SKM-1 treated with dmso at 0.1 percent for 144 hours (cell line): ENCODE measurements at regions not wholly inside any gene's neighbourhood (a gene's known extent, or its start where the extent isn't known, plus 50 kb on each side); places are given as distances from the start of the nearest gene placed in this dataset.

Experiments used
- DNase-seq: peaks from one replicate; lab custom pipeline; 2025; ENCODE audit not compliant: unreplicated experiment; lab: John Stamatoyannopoulos, UW

DNA sequence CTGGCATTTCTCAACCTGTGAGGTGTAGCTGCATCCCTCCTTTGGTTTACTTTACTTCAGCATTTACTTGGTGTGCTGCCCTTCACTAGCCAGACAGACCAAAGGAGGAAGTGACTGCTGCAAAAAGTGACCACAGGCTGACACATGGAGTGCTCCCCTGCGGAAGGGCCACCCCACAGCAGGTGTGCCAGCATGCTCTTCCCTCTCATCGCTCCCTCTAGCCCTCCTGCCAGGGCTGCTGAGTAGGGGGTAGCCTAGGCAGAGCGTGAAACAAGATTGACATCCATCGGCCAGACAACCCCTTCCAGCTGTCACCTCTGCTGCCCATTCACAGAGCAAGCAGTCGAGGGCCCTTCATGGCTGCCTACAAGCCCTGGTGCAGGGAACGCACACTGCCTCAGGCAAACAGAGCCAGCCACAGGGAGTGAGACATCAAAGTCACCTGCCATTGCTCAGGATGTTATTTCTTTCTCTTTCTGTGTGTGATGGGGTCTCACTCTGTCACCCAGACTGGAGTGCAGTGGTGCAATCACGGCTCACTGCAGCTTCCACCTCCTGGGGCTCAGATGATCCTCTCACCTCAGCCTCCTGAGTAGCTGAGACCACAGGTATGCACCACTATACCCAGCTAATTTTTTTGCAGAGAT lies 102.0 kb upstream of the RPS6KA2 start:
- peak; percentile 66 for DNase-seq

- DNase-seq, result no peak
Observed at GRCh38 chr6:166726201-166726600, 99.2 kb upstream of the RPS6KA2 start.

- DNase-seq, result no peak
Observed at GRCh38 chr6:166725571-166725970, 98.5 kb upstream of the RPS6KA2 start.

DNA sequence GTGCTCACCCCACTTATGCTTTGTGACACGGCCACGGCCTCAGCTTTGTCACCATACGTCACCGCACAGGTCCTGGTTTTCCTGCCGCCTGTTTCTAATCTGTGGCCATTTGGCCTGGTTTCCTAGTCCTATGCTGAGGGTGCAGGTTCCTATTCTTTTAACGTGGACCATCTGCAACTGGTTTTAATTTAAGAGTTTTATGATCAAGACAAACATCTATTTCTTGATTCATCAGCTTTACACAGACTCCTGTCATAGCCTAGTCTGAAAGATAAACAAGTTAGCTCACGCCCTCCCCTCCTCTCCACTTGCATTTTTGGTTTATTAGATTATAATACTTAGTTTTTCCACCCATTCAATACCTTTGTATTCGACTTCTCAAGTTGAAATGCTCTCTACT lies 97.5 kb upstream of the RPS6KA2 start:
- DNase-seq, result no peak

- no peak for DNase-seq
Observed at GRCh38 chr6:166722785-166723184, 95.7 kb upstream of the RPS6KA2 start.

DNA sequence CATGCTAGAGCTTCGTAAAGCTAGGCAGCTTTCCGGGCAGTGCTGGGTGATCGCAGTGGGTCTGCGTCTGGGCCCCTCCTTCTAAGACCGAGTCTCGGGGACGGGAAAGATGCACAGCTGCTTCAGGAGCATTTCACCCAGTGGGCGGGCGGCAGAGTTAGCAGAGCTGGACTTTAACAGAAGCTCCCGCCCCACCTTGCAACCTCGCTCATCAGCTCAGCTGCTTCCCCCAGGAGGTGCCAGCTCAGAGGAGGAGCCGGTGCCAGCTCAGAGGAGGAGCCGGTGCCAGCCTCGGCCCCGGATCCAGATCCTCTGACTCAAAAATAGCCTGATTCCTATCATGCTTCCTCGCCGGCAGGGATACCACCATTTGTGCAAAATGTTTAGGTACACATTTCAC lies 94.5 kb upstream of the RPS6KA2 start:
- no peak for DNase-seq

DNA sequence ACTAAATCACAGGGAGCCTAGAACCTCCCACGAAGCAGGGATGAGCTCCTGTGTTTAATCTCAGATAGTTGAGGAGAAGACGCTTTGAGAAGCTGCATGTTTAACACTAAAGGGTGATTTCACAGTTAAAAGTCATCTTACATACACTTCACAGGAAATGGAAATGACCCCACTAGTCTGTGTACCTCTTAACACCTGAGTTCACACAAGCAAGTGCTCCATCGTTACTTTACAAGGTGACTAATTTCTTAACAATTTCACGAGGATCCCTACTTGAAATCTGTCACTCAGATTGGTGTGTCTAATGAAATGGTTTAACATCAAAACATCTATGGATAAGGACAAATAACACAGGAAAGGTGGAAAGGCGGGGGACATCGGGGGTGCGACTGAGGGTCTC lies 93.8 kb upstream of the RPS6KA2 start:
- no peak for DNase-seq

DNA sequence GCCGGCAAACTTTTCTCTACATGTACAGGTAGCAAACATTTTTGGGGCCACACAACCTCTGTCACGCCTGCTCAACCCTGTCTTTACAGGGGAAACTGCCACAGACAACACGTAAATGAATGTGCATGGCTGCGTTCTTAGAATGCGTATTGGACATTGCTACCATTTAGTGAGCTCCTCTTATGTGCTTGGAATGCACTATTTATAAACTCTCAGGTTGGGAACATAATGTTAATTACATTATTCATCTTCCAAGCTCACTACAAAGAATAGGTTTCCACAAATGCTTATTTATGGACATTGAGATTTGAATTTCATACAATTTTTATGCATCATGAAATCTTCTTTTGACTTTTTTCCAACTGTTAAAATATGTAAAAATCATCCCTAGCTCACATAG lies 92.0 kb upstream of the RPS6KA2 start:
- DNase-seq, result no peak

- DNase-seq, result no peak
Observed at GRCh38 chr6:166718516-166718915, 91.5 kb upstream of the RPS6KA2 start.

DNA sequence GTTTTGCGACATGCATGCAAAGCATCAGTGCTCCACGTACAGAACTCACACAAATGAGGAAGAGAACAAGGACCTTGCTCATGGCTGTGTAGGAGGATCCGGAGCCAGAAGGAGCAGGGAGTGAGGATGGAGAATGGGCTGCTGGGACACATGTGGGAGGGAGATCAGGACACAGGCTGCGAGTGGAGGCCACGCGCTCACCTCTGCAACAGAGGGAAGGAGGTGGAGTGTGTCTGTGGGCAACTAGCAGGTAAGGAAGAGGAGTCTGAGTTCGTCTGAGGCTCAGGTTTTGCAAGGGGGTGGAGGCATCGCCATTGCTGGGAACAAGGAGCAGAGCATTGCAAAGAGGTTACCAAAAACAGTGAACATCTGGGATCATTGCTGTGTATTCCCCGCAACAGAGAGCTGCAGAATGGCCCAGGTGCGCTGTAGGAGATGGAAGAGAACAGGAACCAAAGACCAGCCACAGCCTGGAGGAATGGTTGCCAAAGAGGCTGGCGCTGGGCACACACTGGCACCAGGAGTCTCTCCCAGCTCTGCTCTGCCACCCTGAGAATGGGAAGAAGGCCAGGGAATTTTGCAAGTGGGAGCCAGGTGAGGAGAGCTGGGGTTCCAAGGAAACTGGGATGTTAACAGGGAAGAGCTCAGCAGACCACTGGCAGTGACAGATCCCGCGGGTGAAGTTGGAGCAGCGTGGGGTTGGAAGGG lies 90.0 kb upstream of the RPS6KA2 start:
- DNase-seq, result no peak

DNA sequence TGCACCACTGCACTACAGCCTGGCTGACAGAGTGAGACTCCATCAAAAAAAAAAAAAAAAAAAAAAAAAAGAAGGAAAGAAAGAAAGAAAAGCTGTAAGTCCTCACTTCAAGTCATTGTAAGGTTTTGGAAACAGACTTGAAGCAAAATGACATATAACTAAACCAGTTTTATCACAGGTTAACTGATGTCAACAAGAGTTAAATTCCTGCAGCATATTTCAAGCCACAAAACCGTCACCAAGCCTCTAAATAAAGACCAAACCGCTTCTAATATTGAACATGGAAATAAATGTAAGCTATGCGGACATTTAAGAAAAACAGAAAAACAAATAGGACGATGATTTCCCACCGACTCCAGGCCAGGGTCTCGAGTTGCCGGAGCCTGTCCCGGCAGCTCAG lies 88.9 kb upstream of the RPS6KA2 start:
- DNase-seq, result no peak

DNA sequence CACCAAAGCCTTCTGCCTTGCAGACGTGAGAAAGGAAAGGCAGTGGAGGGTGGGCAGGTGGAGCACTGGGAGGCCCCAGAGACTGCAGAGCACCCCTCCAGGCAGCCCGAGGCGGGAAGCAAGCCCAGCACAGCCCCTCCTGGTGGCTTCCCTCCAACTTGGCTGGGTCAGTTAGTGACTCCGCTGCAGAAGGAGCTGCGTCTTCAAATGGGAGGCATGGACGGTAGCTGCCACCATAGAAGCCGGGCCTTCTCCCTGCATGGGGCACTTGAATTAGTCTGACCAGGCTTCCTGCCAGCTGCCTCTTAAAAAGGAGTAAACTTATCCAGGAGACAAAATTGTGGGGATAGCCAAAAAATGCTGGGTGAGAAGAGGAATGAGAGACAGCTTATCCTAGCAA lies 88.0 kb upstream of the RPS6KA2 start:
- no peak for DNase-seq

DNA sequence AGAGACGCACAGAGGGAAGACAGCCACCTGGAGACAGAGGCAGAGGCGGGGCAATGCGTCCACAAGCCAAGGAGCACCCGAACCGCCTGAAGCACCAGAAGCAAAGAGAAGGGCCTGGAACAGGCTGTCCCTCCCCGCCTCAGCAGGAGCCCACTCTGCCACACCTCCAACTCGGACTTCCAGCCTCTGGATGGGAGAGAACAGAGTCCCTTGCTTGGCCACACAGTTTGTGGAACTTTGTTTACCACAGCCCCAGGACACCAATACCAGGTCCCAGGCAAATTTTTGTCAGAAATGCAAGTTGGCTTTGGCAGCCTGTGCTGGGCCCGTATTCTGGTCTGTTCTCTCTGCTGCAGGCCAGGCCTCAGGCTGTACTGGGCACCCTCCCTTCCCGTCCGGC lies 87.5 kb upstream of the RPS6KA2 start:
- DNase-seq, result no peak

GRCh38 chr6:166714187-166714510 lies 87.1 kb upstream of the RPS6KA2 start:
- DNase-seq, result no peak

DNA sequence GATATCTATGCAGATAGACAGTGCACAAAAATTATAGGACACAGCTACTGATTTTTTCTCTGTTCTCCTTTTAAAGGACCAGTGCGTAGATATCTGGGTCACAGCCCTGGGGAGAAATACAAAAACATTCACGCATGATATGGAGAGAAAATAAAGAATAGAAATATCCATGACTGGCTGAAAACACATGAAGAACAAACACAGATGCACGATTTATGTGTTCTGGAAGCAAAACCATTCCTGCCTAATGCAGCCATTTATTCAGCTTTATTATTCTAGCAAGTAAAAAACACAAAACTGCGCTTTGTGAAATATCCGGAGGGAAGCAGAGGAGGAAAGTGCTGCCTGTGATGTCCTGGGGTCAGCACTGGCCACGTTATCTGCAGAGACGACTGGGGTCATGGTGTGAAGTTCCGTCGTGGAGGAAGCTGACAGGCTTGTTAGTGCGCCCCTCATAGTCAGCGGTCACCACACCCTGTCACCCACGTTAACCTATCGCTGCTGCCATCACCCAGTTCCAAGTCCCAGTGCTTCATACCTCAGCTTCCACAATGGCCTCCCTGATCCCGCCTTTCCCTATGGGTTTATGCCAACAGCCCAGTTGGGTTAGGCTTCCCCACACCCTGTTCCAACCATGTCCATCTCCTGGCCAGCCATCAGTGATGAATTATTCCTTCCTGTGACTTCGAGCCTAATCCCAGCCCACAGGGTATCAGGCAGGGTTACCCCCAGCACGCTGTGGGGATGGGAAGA lies 86.6 kb upstream of the RPS6KA2 start:
- no peak for DNase-seq

DNA sequence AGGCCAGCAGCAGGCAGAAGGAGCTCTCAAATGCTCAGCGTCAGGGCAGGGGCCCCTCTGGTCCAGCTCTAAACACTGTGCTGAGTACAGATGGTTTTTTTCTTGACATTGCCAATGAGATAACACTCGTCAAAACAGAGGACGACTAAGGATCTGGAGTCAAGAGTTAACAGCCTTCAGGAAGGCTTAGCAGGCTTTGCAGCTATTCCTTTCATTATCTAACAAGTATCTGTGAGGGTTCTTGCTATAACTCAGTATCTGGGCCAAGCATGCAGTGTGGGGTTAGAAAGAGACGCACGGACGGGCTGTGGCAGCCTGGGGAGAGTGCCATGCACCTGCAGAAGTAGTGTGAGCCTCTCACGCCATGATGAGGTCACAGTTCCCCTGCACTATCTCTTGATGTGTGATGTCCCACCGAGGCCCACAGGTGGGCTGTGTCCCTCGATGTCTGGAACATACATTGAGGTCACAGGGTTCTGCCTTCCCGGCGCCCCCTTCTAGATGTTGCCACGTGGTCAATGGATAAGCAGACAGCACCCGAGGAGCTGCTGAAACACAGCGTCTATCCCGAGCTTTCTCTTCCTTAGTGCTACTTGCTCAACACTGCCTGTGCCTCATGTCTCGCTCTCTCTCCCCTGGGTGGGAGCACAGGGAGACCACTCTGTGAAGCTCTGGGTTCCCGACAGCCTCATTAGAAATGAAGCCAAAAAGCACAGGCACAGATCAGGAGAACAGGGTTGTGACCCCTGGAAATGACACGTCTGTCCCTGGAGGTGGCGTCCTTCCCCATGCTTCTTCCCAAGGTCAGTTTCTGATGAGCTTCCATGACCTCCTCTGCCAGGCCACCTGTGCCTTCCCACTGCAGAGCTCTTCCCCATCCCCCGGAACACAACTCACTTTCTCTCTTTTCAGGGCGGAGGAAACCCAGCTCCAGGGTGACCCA lies 85.5 kb upstream of the RPS6KA2 start:
- DNase-seq, result no peak

DNA sequence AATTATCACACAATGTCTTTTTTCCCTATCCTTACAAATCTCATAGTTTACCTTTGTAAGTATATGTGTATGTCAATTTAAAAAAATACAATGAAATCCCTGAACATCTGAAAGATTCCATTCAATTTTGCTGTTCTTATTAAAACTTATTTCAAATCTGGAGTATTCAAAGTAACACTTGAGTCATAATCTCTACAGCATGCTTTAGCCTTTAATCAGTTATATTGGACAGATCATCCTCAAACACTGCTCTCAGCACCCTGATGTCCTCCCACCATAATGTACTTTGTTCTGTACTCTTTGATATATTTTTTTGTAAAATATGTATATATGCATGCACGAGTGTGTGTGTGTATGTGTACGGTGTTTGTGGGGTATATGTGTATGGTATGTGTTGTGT lies 83.0 kb upstream of the RPS6KA2 start:
- DNase-seq, result no peak

GRCh38 chr6:166708460-166708859 lies 81.4 kb upstream of the RPS6KA2 start:
- DNase-seq, result no peak

DNA sequence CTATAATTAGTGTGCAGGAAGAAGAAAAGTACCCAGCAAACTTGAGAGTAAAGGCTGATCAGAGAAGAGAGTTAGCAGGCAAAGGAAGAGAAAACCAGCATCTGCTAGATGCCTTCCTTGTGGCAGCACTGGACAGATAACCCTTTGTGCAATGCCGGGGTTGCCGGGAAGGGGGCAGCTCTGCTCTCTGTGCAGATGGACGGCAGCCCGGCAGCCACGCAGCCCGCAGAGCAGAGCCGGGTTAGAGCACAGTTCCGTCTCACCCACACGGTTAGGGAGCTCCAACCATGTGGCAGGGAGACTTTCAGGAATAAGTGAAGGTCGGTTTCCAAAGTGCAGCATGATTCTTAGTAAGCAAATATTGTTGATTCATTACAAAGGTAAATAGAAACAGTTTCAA lies 80.0 kb upstream of the RPS6KA2 start:
- DNase-seq, result no peak

GRCh38 chr6:166705069-166705468 lies 78.0 kb upstream of the RPS6KA2 start:
- no peak for DNase-seq

DNA sequence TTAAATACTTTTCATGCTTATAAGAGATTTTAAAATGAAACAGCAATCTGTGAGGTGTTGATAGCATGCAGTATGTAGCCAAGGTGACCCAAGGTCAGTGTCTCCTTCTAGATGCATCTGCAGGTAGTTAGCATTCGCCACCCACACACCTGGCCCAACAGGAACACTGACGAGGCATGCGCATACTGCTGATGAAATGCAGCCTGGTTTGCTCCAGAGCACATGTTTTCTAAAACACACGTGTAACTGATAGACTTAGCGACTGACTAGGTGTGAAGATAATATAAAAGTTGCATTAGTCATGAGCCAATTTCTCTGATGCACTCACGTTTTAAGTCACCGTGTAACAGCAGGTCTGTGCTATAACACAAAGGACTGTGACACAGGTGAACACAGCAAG lies 77.1 kb upstream of the RPS6KA2 start:
- DNase-seq, result no peak
